ENCODE measurements at regions not wholly inside any gene's neighbourhood (a gene's known extent, or its start where the extent isn't known, plus 50 kb on each side); places are given as distances from the start of the nearest gene placed in this dataset.
"Not testable (repeated sequence)": the region's sequence is repeated elsewhere in the genome, so short reads cannot be mapped to it uniquely, and the experiment has no call there.

DNA sequence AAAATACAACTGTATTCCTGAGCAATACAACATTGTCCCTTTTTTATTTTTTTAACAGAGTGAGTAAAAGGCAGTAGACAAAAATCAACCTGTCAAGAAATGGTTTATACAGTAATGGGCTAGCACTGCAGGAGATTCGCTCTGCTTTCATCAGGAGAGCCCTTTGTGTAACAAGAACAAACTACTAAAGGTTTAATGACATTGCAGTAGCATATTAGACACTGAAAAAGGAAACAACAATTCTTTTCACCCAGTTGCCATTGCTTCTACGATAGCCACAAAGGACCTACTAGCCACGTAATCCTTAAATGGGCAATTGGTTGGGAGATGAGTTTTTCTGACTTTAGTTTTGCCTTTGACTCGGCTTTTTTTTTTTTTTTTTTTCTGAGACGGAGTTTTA is 319.8 kb upstream of the TRPM3 start:
- H3K4me1 ChIP-seq (ENCODE audit: control insufficient read depth, insufficient read depth, low read length), result peaks cover 3% of the 10 kb centered on the region
- H3K4me3 ChIP-seq (ENCODE audit: low read depth, low read length), result no peak overlapping the region
- no peaks in the 10 kb centered on the region for H3K27me3 ChIP-seq (ENCODE audit: control insufficient read depth, insufficient read depth, low read length)

GRCh38 chr9:71431931-71432330 is 310.5 kb upstream of the TRPM3 start:
- H3K4me1 ChIP-seq (ENCODE audit: control insufficient read depth, insufficient read depth, low read length), result no peaks in the 10 kb centered on the region
- H3K9me3 ChIP-seq (ENCODE audit: control insufficient read depth, insufficient read depth, low read length), result no peaks in the 10 kb centered on the region

More for the DNA sequence above, 319.8 kb upstream of the TRPM3 start:
- Histone ChIP-seq H3K9me3 (ENCODE audit: control insufficient read depth, insufficient read depth, low read length) (no peaks in the 10 kb centered on the region), H3K9ac (ENCODE audit: low read depth, low read length) (no peak overlapping the region), H3K36me3 (ENCODE audit: control insufficient read depth, insufficient read depth, low read length) (no peaks in the 10 kb centered on the region)

GRCh38 chr9:71407341-71407740 is 285.9 kb upstream of the TRPM3 start:
- not testable (repeated sequence) for H3K9ac ChIP-seq (ENCODE audit: low read depth, low read length); H3K36me3 ChIP-seq (ENCODE audit: control insufficient read depth, insufficient read depth, low read length); H3K4me3 ChIP-seq (ENCODE audit: low read depth, low read length); H3K9me3 ChIP-seq (ENCODE audit: control insufficient read depth, insufficient read depth, low read length); H3K4me1 ChIP-seq (ENCODE audit: control insufficient read depth, insufficient read depth, low read length); H3K27me3 ChIP-seq (ENCODE audit: control insufficient read depth, insufficient read depth, low read length)

More at GRCh38 chr9:71431931-71432330, 310.5 kb upstream of the TRPM3 start:
- Histone ChIP-seq H3K9ac (ENCODE audit: low read depth, low read length) (no peak overlapping the region), H3K27me3 (ENCODE audit: control insufficient read depth, insufficient read depth, low read length) (no peaks in the 10 kb centered on the region), H3K4me3 (ENCODE audit: low read depth, low read length) (no peak overlapping the region), H3K36me3 (ENCODE audit: control insufficient read depth, insufficient read depth, low read length) (no peaks in the 10 kb centered on the region)

GRCh38 chr9:71403106-71403505 is 281.7 kb upstream of the TRPM3 start:
- Histone ChIP-seq H3K4me3 (ENCODE audit: low read depth, low read length) (no peak overlapping the region), H3K36me3 (ENCODE audit: control insufficient read depth, insufficient read depth, low read length) (no peaks in the 10 kb centered on the region), H3K27me3 (ENCODE audit: control insufficient read depth, insufficient read depth, low read length) (no peaks in the 10 kb centered on the region), H3K9ac (ENCODE audit: low read depth, low read length) (no peak overlapping the region), H3K4me1 (ENCODE audit: control insufficient read depth, insufficient read depth, low read length) (no peaks in the 10 kb centered on the region), H3K9me3 (ENCODE audit: control insufficient read depth, insufficient read depth, low read length) (peaks cover 7% of the 10 kb centered on the region)

GRCh38 chr9:71393005-71393404 is 271.6 kb upstream of the TRPM3 start:
- Histone ChIP-seq H3K27me3 (ENCODE audit: control insufficient read depth, insufficient read depth, low read length) (no peaks in the 10 kb centered on the region), H3K9ac (ENCODE audit: low read depth, low read length) (no peak overlapping the region), H3K36me3 (ENCODE audit: control insufficient read depth, insufficient read depth, low read length) (no peaks in the 10 kb centered on the region), H3K4me3 (ENCODE audit: low read depth, low read length) (no peak overlapping the region), H3K9me3 (ENCODE audit: control insufficient read depth, insufficient read depth, low read length) (no peaks in the 10 kb centered on the region), H3K4me1 (ENCODE audit: control insufficient read depth, insufficient read depth, low read length) (no peaks in the 10 kb centered on the region)

DNA sequence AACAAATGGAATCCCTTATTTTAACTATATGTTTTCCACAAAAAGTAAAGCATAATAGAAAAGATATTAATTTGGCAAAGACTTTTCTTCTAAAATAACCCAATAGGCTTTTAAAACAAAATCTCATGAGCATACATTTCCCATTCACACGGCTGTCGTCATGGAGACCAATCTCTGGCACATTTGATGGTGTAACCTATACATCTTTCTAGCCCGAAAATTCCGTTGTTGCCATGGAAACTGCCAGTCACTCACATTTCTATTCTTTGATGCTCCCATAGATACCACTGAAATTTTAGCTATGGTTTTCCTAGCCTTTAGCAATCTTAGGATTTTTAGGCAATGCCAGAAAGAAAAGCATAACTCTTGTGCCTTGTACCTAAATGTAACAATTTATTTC is 262.9 kb upstream of the TRPM3 start:
- Histone ChIP-seq H3K9me3 (ENCODE audit: control insufficient read depth, insufficient read depth, low read length) (no peaks in the 10 kb centered on the region), H3K36me3 (ENCODE audit: control insufficient read depth, insufficient read depth, low read length) (no peaks in the 10 kb centered on the region), H3K9ac (ENCODE audit: low read depth, low read length) (no peak overlapping the region), H3K4me3 (ENCODE audit: low read depth, low read length) (no peak overlapping the region), H3K27me3 (ENCODE audit: control insufficient read depth, insufficient read depth, low read length) (no peaks in the 10 kb centered on the region), H3K4me1 (ENCODE audit: control insufficient read depth, insufficient read depth, low read length) (peaks cover 2% of the 10 kb centered on the region)

GRCh38 chr9:71383308-71383940 is 262.0 kb upstream of the TRPM3 start:
- no peak overlapping the region for H3K9ac ChIP-seq (ENCODE audit: low read depth, low read length)
- no peaks in the 10 kb centered on the region for H3K36me3 ChIP-seq (ENCODE audit: control insufficient read depth, insufficient read depth, low read length)
- H3K4me3 ChIP-seq (ENCODE audit: low read depth, low read length), result no peak overlapping the region
- H3K9me3 ChIP-seq (ENCODE audit: control insufficient read depth, insufficient read depth, low read length), result no peaks in the 10 kb centered on the region
- H3K4me1 ChIP-seq (ENCODE audit: control insufficient read depth, insufficient read depth, low read length), result peaks cover 2% of the 10 kb centered on the region
- H3K27me3 ChIP-seq (ENCODE audit: control insufficient read depth, insufficient read depth, low read length), result no peaks in the 10 kb centered on the region

DNA sequence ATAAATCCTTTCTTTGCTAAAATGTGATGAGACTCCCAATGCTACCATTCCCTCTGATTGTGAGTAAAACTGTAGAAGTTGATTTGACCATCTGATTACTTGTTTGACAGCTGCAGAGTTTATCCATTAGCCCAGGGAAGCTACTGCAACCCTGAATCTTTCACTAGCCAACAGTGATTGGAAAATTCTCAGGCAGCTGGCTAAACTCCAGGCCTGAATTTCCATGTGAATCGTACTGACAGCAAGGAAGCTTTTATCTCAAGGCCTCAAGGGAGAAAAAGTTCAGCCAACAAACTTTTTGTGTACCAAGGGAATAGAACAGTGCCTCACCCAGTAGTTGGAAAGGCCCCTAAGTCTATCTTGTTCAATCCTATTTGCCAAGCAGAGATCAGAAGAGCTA is 246.7 kb upstream of the TRPM3 start:
- Histone ChIP-seq H3K27me3 (ENCODE audit: control insufficient read depth, insufficient read depth, low read length) (no peaks in the 10 kb centered on the region), H3K9ac (ENCODE audit: low read depth, low read length) (no peak overlapping the region), H3K4me3 (ENCODE audit: low read depth, low read length) (no peak overlapping the region), H3K36me3 (ENCODE audit: control insufficient read depth, insufficient read depth, low read length) (no peaks in the 10 kb centered on the region), H3K4me1 (ENCODE audit: control insufficient read depth, insufficient read depth, low read length) (peaks cover 21% of the 10 kb centered on the region), H3K9me3 (ENCODE audit: control insufficient read depth, insufficient read depth, low read length) (no peaks in the 10 kb centered on the region)

DNA sequence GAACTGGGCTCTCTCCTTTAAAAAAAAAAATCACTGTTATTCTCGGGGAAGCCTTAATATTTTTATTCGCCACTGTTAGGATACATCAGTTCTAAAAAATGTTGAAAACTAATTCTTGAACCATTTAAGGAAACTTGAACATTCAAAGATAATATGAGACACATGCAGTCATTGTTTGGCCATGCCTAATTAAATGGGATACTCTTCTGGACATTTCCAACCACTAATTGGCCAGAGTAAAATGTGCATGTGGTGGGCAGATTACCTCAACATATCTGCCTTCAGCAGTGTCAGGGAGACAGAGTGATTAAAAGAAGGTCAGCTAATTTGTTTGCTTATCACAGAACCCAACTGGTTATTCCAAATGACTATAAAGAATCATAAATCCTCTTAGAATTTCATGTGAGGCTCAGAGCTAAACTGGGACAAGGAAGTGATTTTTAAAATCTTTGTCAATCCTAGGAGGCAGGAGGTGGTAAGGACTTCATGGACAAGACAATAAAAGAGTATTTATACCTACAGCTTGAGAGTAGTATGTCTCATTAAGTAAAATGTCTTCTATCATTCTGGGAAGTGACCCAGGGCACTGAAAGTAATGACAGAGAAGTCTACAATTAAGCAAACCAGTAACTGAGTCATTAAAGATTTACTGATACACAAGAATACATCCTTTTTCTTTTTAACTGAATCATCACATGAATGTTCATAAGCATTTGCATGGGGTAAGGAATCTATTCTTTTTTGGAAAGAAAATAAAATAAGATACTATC is 242.9 kb upstream of the TRPM3 start:
- Histone ChIP-seq H3K9me3 (ENCODE audit: control insufficient read depth, insufficient read depth, low read length) (no peaks in the 10 kb centered on the region), H3K4me3 (ENCODE audit: low read depth, low read length) (no peak overlapping the region), H3K27me3 (ENCODE audit: control insufficient read depth, insufficient read depth, low read length) (no peaks in the 10 kb centered on the region), H3K4me1 (ENCODE audit: control insufficient read depth, insufficient read depth, low read length) (peaks cover 39% of the 10 kb centered on the region), H3K9ac (ENCODE audit: low read depth, low read length) (no peak overlapping the region), H3K36me3 (ENCODE audit: control insufficient read depth, insufficient read depth, low read length) (no peaks in the 10 kb centered on the region)

DNA sequence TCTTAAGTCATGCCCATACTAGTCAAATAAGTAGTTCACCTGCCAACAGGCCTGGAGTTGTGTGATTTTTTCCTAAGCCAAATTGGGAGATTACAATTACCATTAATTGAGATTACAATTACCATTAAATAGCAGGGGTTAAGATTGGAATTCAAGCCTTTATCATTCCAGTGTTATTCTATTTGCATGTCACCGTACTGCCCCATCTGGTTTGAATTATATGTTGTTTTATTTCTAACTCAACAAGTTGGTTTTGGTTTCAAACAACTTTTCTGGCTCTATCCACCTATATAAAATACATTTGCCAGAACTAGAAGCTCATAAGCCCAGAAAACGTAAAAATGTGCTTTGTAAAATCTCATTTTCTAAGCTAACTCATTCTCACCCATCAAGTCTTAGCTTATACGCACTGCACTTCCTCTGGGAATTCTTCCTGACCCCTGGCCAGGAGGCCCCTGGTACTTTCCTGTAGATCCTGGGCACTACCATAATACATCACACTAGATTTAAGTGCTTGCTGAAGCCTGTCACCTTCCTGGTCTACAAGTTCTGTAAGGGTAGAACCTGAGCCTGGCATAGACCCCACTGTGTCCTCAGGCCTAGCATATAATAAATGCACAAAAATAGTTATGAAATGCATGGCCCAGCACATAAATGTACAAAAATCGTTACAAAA is 242.0 kb upstream of the TRPM3 start:
- no peak overlapping the region for H3K9ac ChIP-seq (ENCODE audit: low read depth, low read length)
- H3K4me3 ChIP-seq (ENCODE audit: low read depth, low read length), result no peak overlapping the region
- peaks cover 39% of the 10 kb centered on the region for H3K4me1 ChIP-seq (ENCODE audit: control insufficient read depth, insufficient read depth, low read length)
- H3K36me3 ChIP-seq (ENCODE audit: control insufficient read depth, insufficient read depth, low read length), result no peaks in the 10 kb centered on the region
- H3K9me3 ChIP-seq (ENCODE audit: control insufficient read depth, insufficient read depth, low read length), result no peaks in the 10 kb centered on the region
- H3K27me3 ChIP-seq (ENCODE audit: control insufficient read depth, insufficient read depth, low read length), result no peaks in the 10 kb centered on the region

DNA sequence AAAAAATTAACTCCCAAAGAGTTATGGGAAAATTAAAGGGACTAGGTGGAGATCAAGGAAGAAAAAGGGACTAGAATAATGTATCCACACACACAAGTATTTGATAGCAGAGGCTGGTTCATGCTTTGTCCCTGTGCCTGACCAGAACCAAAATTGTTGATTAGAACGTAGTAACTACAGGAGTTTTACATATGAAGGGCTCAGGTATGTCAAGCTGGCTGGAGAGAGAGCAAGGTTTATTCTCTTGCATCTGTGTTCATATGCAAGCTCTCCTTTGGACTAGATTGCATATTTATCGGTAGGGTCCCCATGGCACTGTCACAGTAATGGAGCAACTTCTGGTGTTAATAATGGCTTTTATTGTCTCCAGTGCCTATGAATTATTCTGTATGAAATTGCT is 239.9 kb upstream of the TRPM3 start:
- Histone ChIP-seq H3K36me3 (ENCODE audit: control insufficient read depth, insufficient read depth, low read length) (no peaks in the 10 kb centered on the region), H3K4me3 (ENCODE audit: low read depth, low read length) (no peak overlapping the region), H3K4me1 (ENCODE audit: control insufficient read depth, insufficient read depth, low read length) (peaks cover 37% of the 10 kb centered on the region), H3K27me3 (ENCODE audit: control insufficient read depth, insufficient read depth, low read length) (no peaks in the 10 kb centered on the region), H3K9ac (ENCODE audit: low read depth, low read length) (no peak overlapping the region), H3K9me3 (ENCODE audit: control insufficient read depth, insufficient read depth, low read length) (no peaks in the 10 kb centered on the region)

DNA sequence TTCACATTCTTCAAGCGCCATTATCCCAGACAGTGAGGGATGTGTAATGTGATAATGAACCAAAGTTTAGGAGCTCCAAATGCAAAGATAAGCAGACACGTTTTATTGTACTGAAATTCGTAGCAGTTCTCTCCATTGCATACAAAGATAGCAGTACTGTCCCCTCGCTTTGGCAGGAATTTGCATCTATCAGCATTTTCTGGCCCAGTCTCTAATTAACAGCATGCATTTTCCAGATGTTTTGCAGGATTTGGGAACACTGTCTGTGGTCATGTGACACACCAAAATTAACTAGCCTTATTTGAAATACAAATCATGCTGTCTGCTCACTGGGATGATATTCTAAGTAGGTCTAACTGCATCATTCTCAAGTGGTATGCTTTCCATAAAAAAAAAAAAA is 235.9 kb upstream of the TRPM3 start:
- no peaks in the 10 kb centered on the region for H3K9me3 ChIP-seq (ENCODE audit: control insufficient read depth, insufficient read depth, low read length)
- H3K4me3 ChIP-seq (ENCODE audit: low read depth, low read length), result no peak overlapping the region
- H3K9ac ChIP-seq (ENCODE audit: low read depth, low read length), result no peak overlapping the region
- H3K27me3 ChIP-seq (ENCODE audit: control insufficient read depth, insufficient read depth, low read length), result no peaks in the 10 kb centered on the region
- H3K36me3 ChIP-seq (ENCODE audit: control insufficient read depth, insufficient read depth, low read length), result no peaks in the 10 kb centered on the region
- H3K4me1 ChIP-seq (ENCODE audit: control insufficient read depth, insufficient read depth, low read length), result peaks cover 17% of the 10 kb centered on the region
